ENCODE measurements at regions not wholly inside any gene's neighbourhood (a gene's known extent, or its start where the extent isn't known, plus 50 kb on each side); places are given as distances from the start of the nearest gene placed in this dataset.
"Not testable (repeated sequence)": the region's sequence is repeated elsewhere in the genome, so short reads cannot be mapped to it uniquely, and the experiment has no call there.

GRCh38 chr10:106380706-106381105 lies 783.8 kb downstream of the SORCS1 start:
- H3K36me3 Mint-ChIP-seq, result no peaks in the 10 kb centered on the region
- peaks cover 0 to 26% (median 6%) of the 10 kb centered on the region in 3 donors for H3K9me3 Mint-ChIP-seq
- H3K27me3 Mint-ChIP-seq, result no peaks in the 10 kb centered on the region
- H3K4me1 Mint-ChIP-seq, result no peaks in the 10 kb centered on the region
- H3K27ac Mint-ChIP-seq, result no peak overlapping the region
- H3K4me3 Mint-ChIP-seq, result no peak overlapping the region

- Mint-ChIP-seq H3K4me3 (no peak overlapping the region), H3K27ac (no peak overlapping the region), H3K9me3 (peaks cover 0 to 31% (median 6%) of the 10 kb centered on the region in 3 donors), H3K27me3 (no peaks in the 10 kb centered on the region), H3K4me1 (no peaks in the 10 kb centered on the region), H3K36me3 (no peaks in the 10 kb centered on the region)
Measured at GRCh38 chr10:106378251-106378650, 786.3 kb downstream of the SORCS1 start.

GRCh38 chr10:106370751-106371150 lies 793.8 kb downstream of the SORCS1 start:
- no peaks in the 10 kb centered on the region for H3K4me1 Mint-ChIP-seq
- H3K9me3 Mint-ChIP-seq, result peaks cover 0 to 12% (median 6%) of the 10 kb centered on the region in 3 donors
- H3K4me3 Mint-ChIP-seq, result no peak overlapping the region
- no peaks in the 10 kb centered on the region for H3K27me3 Mint-ChIP-seq
- H3K36me3 Mint-ChIP-seq, result no peaks in the 10 kb centered on the region
- no peak overlapping the region for H3K27ac Mint-ChIP-seq

GRCh38 chr10:106360870-106361269 lies 803.6 kb downstream of the SORCS1 start:
- peaks cover 0 to 4% (median 2%) of the 10 kb centered on the region in 3 donors for H3K9me3 Mint-ChIP-seq
- H3K4me1 Mint-ChIP-seq, result no peaks in the 10 kb centered on the region
- H3K4me3 Mint-ChIP-seq, result no peak overlapping the region
- H3K27me3 Mint-ChIP-seq, result no peaks in the 10 kb centered on the region
- H3K27ac Mint-ChIP-seq, result no peak overlapping the region
- peaks cover 2% of the 10 kb centered on the region for H3K36me3 Mint-ChIP-seq

- Mint-ChIP-seq H3K27ac (no peak overlapping the region), H3K9me3 (peaks cover 0 to 13% (median 1%) of the 10 kb centered on the region in 3 donors), H3K36me3 (peaks cover 2% of the 10 kb centered on the region), H3K4me3 (no peak overlapping the region), H3K27me3 (no peaks in the 10 kb centered on the region), H3K4me1 (no peaks in the 10 kb centered on the region)
Measured at GRCh38 chr10:106355450-106355849, 809.1 kb downstream of the SORCS1 start.

GRCh38 chr10:106348933-106349332 lies 815.6 kb downstream of the SORCS1 start:
- H3K4me1 Mint-ChIP-seq, result no peaks in the 10 kb centered on the region
- no peak overlapping the region for H3K27ac Mint-ChIP-seq
- H3K36me3 Mint-ChIP-seq, result no peaks in the 10 kb centered on the region
- H3K27me3 Mint-ChIP-seq, result no peaks in the 10 kb centered on the region
- H3K9me3 Mint-ChIP-seq, result peaks cover 0 to 19% (median 6%) of the 10 kb centered on the region in 3 donors
- no peak overlapping the region for H3K4me3 Mint-ChIP-seq

GRCh38 chr10:106347547-106347946 lies 817.0 kb downstream of the SORCS1 start:
- H3K9me3 Mint-ChIP-seq, result peaks cover 0 to 22% (median 6%) of the 10 kb centered on the region in 3 donors
- H3K4me1 Mint-ChIP-seq, result no peaks in the 10 kb centered on the region
- H3K27me3 Mint-ChIP-seq, result no peaks in the 10 kb centered on the region
- H3K4me3 Mint-ChIP-seq, result no peak overlapping the region
- H3K27ac Mint-ChIP-seq, result no peak overlapping the region
- peaks cover 2% of the 10 kb centered on the region for H3K36me3 Mint-ChIP-seq

- not testable (repeated sequence) for H3K27me3 Mint-ChIP-seq, H3K4me3 Mint-ChIP-seq, H3K4me1 Mint-ChIP-seq, H3K27ac Mint-ChIP-seq, H3K9me3 Mint-ChIP-seq, H3K36me3 Mint-ChIP-seq
Measured at GRCh38 chr10:106343539-106343938, 821.0 kb downstream of the SORCS1 start.

GRCh38 chr10:106341356-106341755 lies 823.1 kb downstream of the SORCS1 start:
- peaks cover 2% of the 10 kb centered on the region for H3K36me3 Mint-ChIP-seq

GRCh38 chr10:106338486-106338885 lies 826.0 kb downstream of the SORCS1 start:
- no peaks in the 10 kb centered on the region for H3K4me1 Mint-ChIP-seq
- H3K36me3 Mint-ChIP-seq, result peaks cover 2% of the 10 kb centered on the region
- H3K9me3 Mint-ChIP-seq, result peaks cover 0 to 5% (median 0%) of the 10 kb centered on the region in 3 donors
- H3K27me3 Mint-ChIP-seq, result no peaks in the 10 kb centered on the region
- H3K4me3 Mint-ChIP-seq, result no peak overlapping the region
- no peak overlapping the region for H3K27ac Mint-ChIP-seq

More at GRCh38 chr10:106341356-106341755, 823.1 kb downstream of the SORCS1 start:
- Mint-ChIP-seq H3K4me1 (no peaks in the 10 kb centered on the region), H3K9me3 (peaks cover 0 to 3% (median 0%) of the 10 kb centered on the region in 3 donors), H3K4me3 (no peak overlapping the region), H3K27me3 (no peaks in the 10 kb centered on the region), H3K27ac (no peak overlapping the region)

GRCh38 chr10:106336874-106337273 lies 827.6 kb downstream of the SORCS1 start:
- no peak overlapping the region for H3K27ac Mint-ChIP-seq
- no peak overlapping the region for H3K4me3 Mint-ChIP-seq
- H3K27me3 Mint-ChIP-seq, result no peaks in the 10 kb centered on the region
- H3K9me3 Mint-ChIP-seq, result peaks cover 0 to 2% (median 0%) of the 10 kb centered on the region in 3 donors
- no peaks in the 10 kb centered on the region for H3K4me1 Mint-ChIP-seq
- no peaks in the 10 kb centered on the region for H3K36me3 Mint-ChIP-seq

- Mint-ChIP-seq H3K9me3 (peaks cover 16 to 23% (median 21%) of the 10 kb centered on the region in 3 donors), H3K27me3 (no peaks in the 10 kb centered on the region), H3K27ac (peak overlapping the region in 1 of 3 donors; percentile 16), H3K36me3 (no peaks in the 10 kb centered on the region), H3K4me3 (no peak overlapping the region), H3K4me1 (no peaks in the 10 kb centered on the region)
Measured at GRCh38 chr10:106327747-106328146, 836.8 kb downstream of the SORCS1 start.

GRCh38 chr10:106320876-106321275 lies 843.6 kb downstream of the SORCS1 start:
- Mint-ChIP-seq H3K36me3 (no peaks in the 10 kb centered on the region), H3K4me3 (no peak overlapping the region), H3K9me3 (peaks cover 2 to 12% (median 5%) of the 10 kb centered on the region in 3 donors), H3K27me3 (no peaks in the 10 kb centered on the region), H3K4me1 (no peaks in the 10 kb centered on the region), H3K27ac (no peak overlapping the region)

GRCh38 chr10:106320078-106320477 lies 844.4 kb downstream of the SORCS1 start:
- H3K9me3 Mint-ChIP-seq, result peaks cover 2 to 10% (median 2%) of the 10 kb centered on the region in 3 donors
- no peaks in the 10 kb centered on the region for H3K4me1 Mint-ChIP-seq
- no peak overlapping the region for H3K4me3 Mint-ChIP-seq
- H3K27me3 Mint-ChIP-seq, result no peaks in the 10 kb centered on the region
- H3K27ac Mint-ChIP-seq, result peak overlapping the region in 1 of 3 donors; percentile 65
- no peaks in the 10 kb centered on the region for H3K36me3 Mint-ChIP-seq

- no peak overlapping the region for H3K27ac Mint-ChIP-seq
- peaks cover 0 to 10% (median 2%) of the 10 kb centered on the region in 3 donors for H3K9me3 Mint-ChIP-seq
- no peaks in the 10 kb centered on the region for H3K4me1 Mint-ChIP-seq
- no peak overlapping the region for H3K4me3 Mint-ChIP-seq
- no peaks in the 10 kb centered on the region for H3K36me3 Mint-ChIP-seq
- no peaks in the 10 kb centered on the region for H3K27me3 Mint-ChIP-seq
Measured at GRCh38 chr10:106317554-106317953, 847.0 kb downstream of the SORCS1 start.

GRCh38 chr10:106313041-106313440 lies 851.5 kb downstream of the SORCS1 start:
- H3K4me1 Mint-ChIP-seq, result no peaks in the 10 kb centered on the region
- no peak overlapping the region for H3K27ac Mint-ChIP-seq
- H3K4me3 Mint-ChIP-seq, result no peak overlapping the region
- H3K36me3 Mint-ChIP-seq, result no peaks in the 10 kb centered on the region
- peaks cover 0 to 5% (median 2%) of the 10 kb centered on the region in 3 donors for H3K9me3 Mint-ChIP-seq
- H3K27me3 Mint-ChIP-seq, result no peaks in the 10 kb centered on the region
